Hepatocyte (in vitro differentiated cells): ENCODE measurements at regions not wholly inside any gene's neighbourhood (a gene's known extent, or its start where the extent isn't known, plus 50 kb on each side); places are given as distances from the start of the nearest gene placed in this dataset.

ENCODE experiments used
- CTCF ChIP-seq: fragments of 200-600 bp; sonication (generic); IDR thresholded peaks from 2 replicates; pipeline ENCODE4 v1.5.1; 2016; ENCODE audit warnings: antibody characterized with exemption, mild to moderate bottlenecking; ENCODE audit not compliant: poor library complexity
- EZH2 ChIP-seq: fragments of 200-600 bp; sonication (generic); IDR thresholded peaks from 2 replicates; pipeline ENCODE4 v1.6.1; 2016; ENCODE audit warnings: antibody characterized with exemption, mild to moderate bottlenecking, borderline replicate concordance
- EZH2phosphoT487 ChIP-seq: fragments of 200-600 bp; sonication (generic); IDR thresholded peaks from one replicate; pipeline ENCODE4 v1.6.1; 2018; ENCODE audit warnings: antibody characterized with exemption, mild to moderate bottlenecking, low read depth, moderate library complexity; ENCODE audit not compliant: unreplicated experiment, severe bottlenecking

- TF ChIP-seq CTCF (no peak), EZH2 (no peak), EZH2phosphoT487 (no peak)
These were observed 441.2 kb upstream of the ESRRG start for GRCh38 chr1:217164403-217164802.
